DMS53 (cell line): ENCODE measurements at regions not wholly inside any gene's neighbourhood (a gene's known extent, or its start where the extent isn't known, plus 50 kb on each side); places are given as distances from the start of the nearest gene placed in this dataset.

ENCODE experiments used
- DNase-seq: peaks from one replicate; lab custom pipeline; 2025; lab: John Stamatoyannopoulos, UW

GRCh38 chr2:220434385-220434784 lies 807.0 kb downstream of the SLC4A3 start:
- DNase-seq: peak; percentile 23

DNA sequence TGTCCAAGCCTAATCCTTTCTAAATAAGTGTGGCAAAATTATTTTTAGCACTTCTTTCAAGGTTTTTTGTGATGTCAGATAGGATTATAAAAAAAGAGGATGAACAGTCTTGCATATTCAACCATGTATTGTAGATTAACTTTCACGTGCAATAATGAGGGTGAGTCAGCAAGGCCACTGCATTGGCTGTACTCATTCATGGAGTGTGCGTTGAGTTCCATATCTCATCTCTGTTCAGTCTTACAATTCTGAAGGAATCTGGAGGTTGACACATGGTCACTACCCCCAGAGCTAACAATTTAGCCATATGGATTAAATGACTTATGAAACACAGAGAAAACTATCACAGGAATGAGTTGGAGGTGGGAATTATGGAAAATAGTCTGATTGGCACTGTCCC lies 810.5 kb downstream of the SLC4A3 start:
- peak; percentile 11 for DNase-seq

DNA sequence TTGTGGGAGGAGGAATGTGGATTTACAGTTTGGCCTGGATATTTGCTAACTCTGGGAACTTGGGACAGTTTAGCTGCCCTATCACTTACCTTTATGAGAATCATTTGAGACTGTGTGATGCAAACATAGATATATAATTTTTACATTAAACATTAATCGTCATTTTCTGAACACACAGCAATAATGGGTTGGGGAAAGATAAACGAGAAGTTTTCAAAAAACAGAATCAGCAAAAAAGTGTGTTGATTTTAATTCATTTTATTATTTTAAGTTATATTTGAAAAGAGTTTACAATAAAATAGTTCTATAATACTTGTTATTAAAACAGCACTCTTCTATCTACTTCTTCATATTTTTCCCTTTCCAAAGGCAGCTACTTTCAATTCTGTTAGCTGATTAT lies 813.3 kb downstream of the SLC4A3 start:
- DNase-seq: no peak

- no peak for DNase-seq
Observed at GRCh38 chr2:220441404-220441803, 814.0 kb downstream of the SLC4A3 start.

DNA sequence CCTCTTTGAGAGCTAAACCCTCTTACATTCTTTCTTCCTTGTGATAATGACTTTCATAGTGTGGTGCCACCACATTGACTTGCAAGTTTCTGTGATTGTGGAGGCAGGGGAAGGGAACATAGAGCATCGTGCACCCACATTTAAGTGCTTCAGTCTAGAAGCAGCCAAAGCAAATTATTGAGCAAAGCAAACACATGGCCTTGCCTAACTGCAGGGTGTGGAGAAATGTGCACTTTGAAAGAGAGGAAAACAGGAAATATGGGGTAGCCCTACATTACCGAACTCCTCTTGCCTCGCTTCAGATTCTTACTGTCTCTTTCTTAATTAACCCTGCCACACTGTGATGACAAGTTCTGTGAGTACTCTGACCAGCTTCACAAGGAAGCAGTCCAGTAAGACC lies 814.6 kb downstream of the SLC4A3 start:
- DNase-seq: no peak

GRCh38 chr2:220445429-220446105 lies 818.1 kb downstream of the SLC4A3 start:
- DNase-seq: no peak

DNA sequence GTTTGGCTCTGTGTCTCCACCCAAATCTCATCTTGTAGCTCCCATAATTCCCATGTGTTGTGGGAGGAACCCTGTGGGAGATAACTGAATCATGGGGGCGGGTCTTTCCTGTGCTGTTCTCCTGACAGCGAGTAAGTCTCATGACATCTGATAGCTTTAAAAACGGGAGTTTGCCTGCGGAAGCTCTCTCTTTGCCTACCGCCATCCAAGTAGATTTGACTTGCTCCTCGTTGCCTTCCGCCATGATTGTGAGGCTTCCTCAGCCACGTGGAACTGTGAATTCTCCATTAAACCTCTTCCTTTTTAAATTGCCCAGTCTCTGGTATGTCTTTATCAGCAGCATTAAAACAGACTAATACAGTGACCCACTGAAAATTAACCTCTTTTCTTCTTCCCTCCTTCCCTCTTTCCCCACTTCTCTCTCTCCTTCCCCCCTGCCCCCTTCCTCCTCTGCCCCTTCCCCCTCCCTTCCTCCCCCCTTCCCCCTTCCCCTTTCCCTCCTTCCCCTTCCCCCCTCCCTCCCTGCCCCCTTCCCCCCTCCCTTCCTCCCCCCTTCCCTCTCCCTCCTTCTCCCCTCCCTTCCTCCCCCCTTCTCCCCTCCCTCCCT lies 818.8 kb downstream of the SLC4A3 start:
- no peak for DNase-seq

DNA sequence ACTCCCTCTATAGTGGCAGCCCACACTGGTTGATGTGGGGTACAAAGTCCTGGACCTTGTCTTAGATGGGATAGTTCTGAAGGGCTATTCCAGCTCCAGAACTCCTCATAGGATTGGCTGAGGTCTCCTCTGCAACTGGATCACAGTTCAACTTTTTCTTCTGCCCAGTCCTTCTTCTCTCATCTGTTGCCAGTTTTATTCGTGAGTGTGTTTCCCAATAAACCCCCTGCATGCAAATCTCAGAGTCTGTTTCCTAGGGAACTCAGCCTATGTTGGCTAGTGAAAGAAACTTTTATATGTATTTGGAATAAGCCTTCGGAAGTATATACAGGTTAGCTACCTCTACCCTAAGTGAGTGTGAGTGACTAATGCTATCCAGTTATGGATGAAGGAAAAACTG lies 823.4 kb downstream of the SLC4A3 start:
- no peak for DNase-seq

DNA sequence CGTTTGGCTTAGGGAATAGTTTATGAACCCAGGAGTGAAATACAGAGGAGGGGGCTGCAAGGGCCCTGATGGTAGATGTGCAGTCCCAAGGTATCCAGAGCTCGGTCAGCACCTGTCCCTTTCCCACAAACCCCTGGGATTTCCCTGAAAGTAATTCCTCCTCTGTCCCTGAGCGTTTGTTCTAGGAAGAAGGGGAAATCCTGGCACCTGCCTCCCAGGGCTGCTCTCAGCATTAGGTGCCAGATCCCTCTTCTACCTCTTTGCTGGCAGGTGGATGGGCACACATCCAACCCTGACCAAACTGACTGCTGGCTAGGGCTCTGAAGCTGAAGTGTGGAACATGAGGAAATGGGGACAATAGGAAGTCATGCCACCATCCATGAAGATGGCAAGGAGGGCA lies 824.0 kb downstream of the SLC4A3 start:
- peak; percentile 51 for DNase-seq

DNA sequence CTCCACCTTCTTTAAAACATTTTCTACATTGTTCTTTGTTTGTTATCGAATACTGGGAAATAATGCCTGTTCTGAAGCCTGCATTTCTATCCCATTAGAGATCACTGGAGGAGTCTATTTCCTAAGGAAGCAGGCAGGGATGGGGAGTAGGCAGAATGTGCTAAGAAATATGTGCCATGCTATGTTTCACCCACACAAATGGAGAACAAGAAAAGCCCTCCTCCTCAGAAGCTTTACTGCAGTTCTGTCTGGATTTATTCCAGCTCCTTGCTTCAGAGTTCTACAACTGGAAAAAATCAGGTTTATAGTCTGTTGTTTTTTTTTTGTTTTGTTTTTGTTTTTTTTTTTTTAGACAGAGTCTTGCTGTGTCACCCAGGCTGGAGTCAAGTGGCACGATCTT lies 825.1 kb downstream of the SLC4A3 start:
- DNase-seq: no peak

- no peak for DNase-seq
Observed at GRCh38 chr2:220455351-220455990, 828.0 kb downstream of the SLC4A3 start.

- DNase-seq: no peak
Observed at GRCh38 chr2:220458051-220458450, 830.6 kb downstream of the SLC4A3 start.

GRCh38 chr2:220460257-220460985 lies 833.0 kb downstream of the SLC4A3 start:
- peak; percentile 28 for DNase-seq

- no peak for DNase-seq
Observed at GRCh38 chr2:220463876-220464275, 836.4 kb downstream of the SLC4A3 start.

GRCh38 chr2:220465700-220466099 lies 838.3 kb downstream of the SLC4A3 start:
- no peak for DNase-seq

- no peak for DNase-seq
Observed at GRCh38 chr2:220466251-220466691, 838.8 kb downstream of the SLC4A3 start.

DNA sequence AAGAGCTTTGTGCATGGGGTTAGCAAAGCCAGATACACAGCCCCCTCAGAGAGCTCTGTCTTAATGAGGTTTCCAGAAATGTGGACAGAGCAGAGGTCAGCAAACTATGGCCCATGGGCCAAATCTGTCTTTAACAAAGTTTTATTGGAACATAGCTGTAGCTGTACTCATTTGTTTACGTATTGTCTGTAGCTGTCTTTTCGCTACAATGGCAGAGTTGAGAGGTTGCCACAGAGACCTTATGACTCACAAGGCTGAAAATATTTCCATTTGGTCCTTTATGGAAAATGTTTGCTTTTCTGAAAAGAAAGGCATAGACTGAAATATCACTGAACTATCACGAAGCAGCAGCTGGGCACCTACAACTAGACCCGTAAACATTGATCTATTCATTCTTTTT lies 841.8 kb downstream of the SLC4A3 start:
- peak; percentile 71 for DNase-seq

DNA sequence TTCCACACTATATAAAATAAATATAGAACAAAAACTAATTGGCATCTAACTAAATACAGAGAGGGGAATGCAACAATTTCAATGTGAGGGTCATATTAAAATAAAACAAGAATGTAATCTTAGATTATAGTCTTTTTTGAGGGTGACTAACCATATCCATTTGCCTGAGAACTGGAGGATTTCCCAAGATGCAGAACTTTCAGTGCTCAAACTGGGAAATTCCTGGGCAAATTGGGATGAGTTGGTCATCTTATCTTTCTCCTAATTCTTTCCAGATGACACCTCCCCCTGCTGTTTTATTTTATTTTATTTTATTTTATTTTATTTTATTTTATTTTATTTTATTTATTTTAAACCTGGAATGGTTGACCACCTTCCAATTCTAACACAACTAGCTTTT lies 846.2 kb downstream of the SLC4A3 start:
- DNase-seq: no peak

DNA sequence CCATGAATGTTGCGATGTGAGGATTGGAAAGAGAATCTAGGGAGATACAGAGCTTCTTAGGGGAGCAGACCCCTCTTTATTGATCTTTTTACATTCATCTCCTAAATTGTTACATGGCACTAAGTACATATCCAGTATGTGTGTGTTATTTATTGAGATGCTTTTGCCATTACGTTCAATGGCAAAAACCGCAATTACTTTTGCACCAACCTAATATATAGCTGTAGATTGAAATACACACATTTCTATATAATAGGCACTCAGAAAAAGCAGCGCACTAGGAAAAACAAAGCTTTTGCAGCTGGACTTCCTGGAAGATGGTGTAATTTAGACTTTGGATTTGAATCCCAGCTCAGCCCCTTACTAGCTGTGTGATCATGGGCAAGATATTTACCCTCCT lies 849.4 kb downstream of the SLC4A3 start:
- no peak for DNase-seq

DNA sequence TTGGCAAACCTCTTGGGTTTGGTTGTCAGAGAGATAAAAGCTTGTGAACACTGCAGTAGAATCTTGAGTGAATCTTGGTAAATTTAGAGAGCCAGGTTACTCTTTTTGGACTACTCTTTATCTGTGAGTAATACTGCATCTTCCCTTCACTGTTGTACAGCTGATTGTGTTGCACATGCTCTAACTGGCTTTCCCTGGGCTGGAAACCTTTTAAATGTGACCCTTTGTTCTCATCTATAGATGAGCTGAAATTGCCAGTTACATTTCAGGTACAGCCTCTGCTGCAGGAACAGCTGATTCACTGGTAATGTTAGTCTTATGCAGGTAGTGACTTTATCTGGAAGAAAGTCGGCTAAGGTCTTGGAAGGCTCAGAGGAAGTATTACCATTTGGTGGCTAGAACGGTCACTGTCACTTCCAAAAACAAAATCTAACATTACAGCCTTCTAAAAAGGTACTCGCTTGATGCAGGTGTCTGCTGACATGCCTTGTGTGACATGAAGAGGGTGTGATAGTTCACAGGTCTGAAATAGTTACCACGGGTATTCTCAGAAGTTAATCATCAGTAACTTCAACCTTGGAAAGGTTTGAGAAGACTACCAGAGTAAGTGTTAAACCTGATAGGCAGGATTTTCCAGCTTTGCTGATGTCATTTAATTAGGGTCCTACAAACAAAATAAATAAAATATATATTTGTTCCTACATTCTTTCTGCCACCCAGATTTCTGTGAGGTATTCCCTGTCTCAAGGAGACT lies 851.1 kb downstream of the SLC4A3 start:
- peak; percentile 9 for DNase-seq

DNA sequence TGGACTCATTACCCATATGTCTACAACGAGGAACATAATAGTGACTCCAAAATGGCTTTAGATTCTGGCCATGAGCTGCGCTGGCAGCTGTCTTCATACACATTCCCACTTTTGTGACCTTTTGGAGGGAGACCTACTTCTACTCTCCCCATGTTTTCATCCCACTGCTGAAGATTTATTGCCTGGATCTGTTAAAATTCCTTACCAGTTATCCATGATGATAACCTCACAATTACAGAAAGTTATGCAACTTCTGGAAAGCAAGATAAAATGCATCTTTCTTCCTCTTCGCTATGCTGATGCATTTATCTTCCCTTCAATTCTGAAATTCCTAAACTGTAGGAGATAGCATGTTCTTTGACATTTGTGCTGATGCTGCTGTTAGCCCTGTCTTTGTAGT lies 855.3 kb downstream of the SLC4A3 start:
- no peak for DNase-seq

DNA sequence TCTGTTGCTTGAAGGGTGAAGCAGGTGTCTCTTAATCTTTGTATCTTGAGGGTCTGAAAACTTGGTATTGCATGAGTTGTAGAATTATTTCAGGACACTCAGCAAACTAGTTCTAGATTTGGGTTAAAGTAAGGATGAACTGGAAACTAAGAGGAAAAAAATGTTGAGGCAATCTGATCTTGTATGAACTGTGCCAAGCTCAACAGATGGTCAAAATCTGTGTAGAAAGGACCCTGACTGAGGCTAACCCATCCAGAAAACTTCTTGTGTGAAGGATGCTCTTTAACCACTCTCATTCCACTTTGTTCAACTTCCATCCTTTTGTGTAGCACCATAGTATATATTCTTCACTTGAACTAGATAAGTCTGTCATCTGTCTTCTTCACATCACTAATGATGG lies 861.7 kb downstream of the SLC4A3 start:
- DNase-seq: no peak
